Liver (tissue), 3 donors: ENCODE measurements at regions not wholly inside any gene's neighbourhood (a gene's known extent, or its start where the extent isn't known, plus 50 kb on each side); places are given as distances from the start of the nearest gene placed in this dataset.

ENCODE experiments used
- ATF3 ChIP-seq: IDR thresholded peaks from 2 replicates; pipeline ENCODE4 v1.6.1; 2016; ENCODE audit warnings: antibody characterized with exemption
- CTCF ChIP-seq: fragments of 150-350 bp; IDR thresholded peaks from 2 replicates; pipeline ENCODE4 v1.5.1; 2017; ENCODE audit warnings: improper control_type of control experiment, low read depth, low read length; ENCODE audit not compliant: missing input control
- HNF4A ChIP-seq, 2 donors: conservative IDR thresholded peaks; 2 replicates each; pipeline ENCODE4 v1.6.1; 2016; ENCODE audit warnings: antibody characterized with exemption in 2 of 2, mild to moderate bottlenecking in 2 of 2
- NR2F2 ChIP-seq: IDR thresholded peaks from 2 replicates; pipeline ENCODE4 v1.6.1; 2016; ENCODE audit warnings: antibody characterized with exemption
- RAD21 ChIP-seq, 2 donors: IDR thresholded peaks; 2 replicates each; pipeline ENCODE4 v1.6.1; 2016; ENCODE audit warnings: antibody characterized with exemption in 2 of 2, mild to moderate bottlenecking in 2 of 2
- YY1 ChIP-seq: IDR thresholded peaks from 2 replicates; pipeline ENCODE4 v1.6.1; 2016; ENCODE audit warnings: antibody characterized with exemption, mild to moderate bottlenecking
- donor health status: healthy.
- donor health status: healthy.

- TF ChIP-seq NR2F2, result no peak
- no peak for TF ChIP-seq CTCF
- TF ChIP-seq YY1, result no peak
- no peak for TF ChIP-seq ATF3
- TF ChIP-seq HNF4A (conservative IDR thresholded peaks at IDR 0.05), result no peak
- TF ChIP-seq RAD21 (IDR thresholded peaks at IDR 0.05), result no peak
Measured at GRCh38 chr3:168394439-168394838, 298.7 kb upstream of the GOLIM4 start.
